ENCODE measurements at regions not wholly inside any gene's neighbourhood (a gene's known extent, or its start where the extent isn't known, plus 50 kb on each side); places are given as distances from the start of the nearest gene placed in this dataset.
A peak's percentile ranks its signal among the peaks of the same experiment; 100 is the strongest.

GRCh38 chr4:179285696-179286095, 1843.5 kb upstream of the AGA start (continued):
- TF ChIP-seq CBX2 (IDR thresholded peaks at IDR 0.05; ENCODE audit: low read depth, low read length) (no peak), CBX2 (CRISPR knock-in tag; IDR thresholded peaks at IDR 0.05; ENCODE audit: low read depth) (no peak), ZNF878 (CRISPR knock-in tag; IDR thresholded peaks at IDR 0.05) (no peak), TBX3 (IDR thresholded peaks at IDR 0.05; ENCODE audit: borderline replicate concordance) (peak; percentile 52; the same call in 1 of the 2 replicates), ZNF841 (CRISPR knock-in tag; IDR thresholded peaks at IDR 0.05; ENCODE audit: borderline replicate concordance) (no peak), EP300 (IDR thresholded peaks at IDR 0.05; ENCODE audit: low read depth in 2 of 2, low read length in 2 of 2) (peak in 1 of 2 experiments; percentile 23; a peak in 1 of 4 replicates), EP300 (CRISPR knock-in tag; IDR thresholded peaks at IDR 0.05; ENCODE audit: borderline replicate concordance) (no peak), CREB1 (IDR thresholded peaks at IDR 0.05) (no peak), CREB1 (CRISPR knock-in tag; IDR thresholded peaks at IDR 0.05) (peak; percentile 73), SOX5 (CRISPR knock-in tag; IDR thresholded peaks at IDR 0.05; ENCODE audit: borderline replicate concordance) (peak; percentile 57), BCL6 (CRISPR knock-in tag; IDR thresholded peaks at IDR 0.05) (0 out of 2 replicates have a peak, but pooled peaks have one; percentile 47), FOXC1 (CRISPR knock-in tag; IDR thresholded peaks at IDR 0.05; ENCODE audit: borderline replicate concordance) (no peak), ZFP62 (CRISPR knock-in tag; IDR thresholded peaks at IDR 0.05) (no peak), THRA (CRISPR knock-in tag; IDR thresholded peaks at IDR 0.05; ENCODE audit: borderline replicate concordance) (peak; percentile 89), FOXA3 (CRISPR knock-in tag; IDR thresholded peaks at IDR 0.05) (0 out of 2 replicates have a peak, but pooled peaks have one; percentile 14), PHF21A (CRISPR knock-in tag; IDR thresholded peaks at IDR 0.05) (no peak), ZNF232 (CRISPR knock-in tag; IDR thresholded peaks at IDR 0.05; ENCODE audit: borderline replicate concordance) (no peak), RXRB (CRISPR knock-in tag; IDR thresholded peaks at IDR 0.05; ENCODE audit: borderline replicate concordance) (peak; percentile 48; the same call in 1 of the 2 replicates), ZNF224 (CRISPR knock-in tag; IDR thresholded peaks at IDR 0.05) (no peak), ZKSCAN8 (CRISPR knock-in tag; IDR thresholded peaks at IDR 0.05; ENCODE audit: borderline replicate concordance) (no peak), RARA (CRISPR knock-in tag; IDR thresholded peaks at IDR 0.05) (peak; percentile 66), TBL1XR1 (IDR thresholded peaks at IDR 0.05; ENCODE audit: borderline replicate concordance, low read length, partially characterized antibody) (no peak), ZMYM4 (CRISPR knock-in tag; IDR thresholded peaks at IDR 0.05) (peak; percentile 47; the same call in 1 of the 2 replicates), ATAD3A (CRISPR knock-in tag; IDR thresholded peaks at IDR 0.05) (no peak), ZNF17 (CRISPR knock-in tag; IDR thresholded peaks at IDR 0.05) (no peak), DR1 (CRISPR knock-in tag; IDR thresholded peaks at IDR 0.05) (no peak), BRD4 (CRISPR knock-in tag; IDR thresholded peaks at IDR 0.05) (no peak), SOX13 (IDR thresholded peaks at IDR 0.05) (no peak), SOX13 (CRISPR knock-in tag; conservative IDR thresholded peaks at IDR 0.05 in 1 of 2, IDR thresholded peaks at IDR 0.05 in 1 of 2) (peak in 1 of 2 experiments; percentile 64; a peak in 2 of 4 replicates), HNF4G (IDR thresholded peaks at IDR 0.05; ENCODE audit: borderline replicate concordance, low read depth, low read length) (peak; percentile 23; the same call in 1 of the 2 replicates), HNF4G (CRISPR knock-in tag; IDR thresholded peaks at IDR 0.05; ENCODE audit: borderline replicate concordance, low read depth) (no peak), JUNB (CRISPR knock-in tag; IDR thresholded peaks at IDR 0.05; ENCODE audit: borderline replicate concordance) (no peak), SOX6 (IDR thresholded peaks at IDR 0.05) (no peak), SOX6 (CRISPR knock-in tag; IDR thresholded peaks at IDR 0.05) (peak; percentile 63; the same call in 1 of the 2 replicates), MEIS2 (CRISPR knock-in tag; IDR thresholded peaks at IDR 0.05) (no peak), NCOR1 (IDR thresholded peaks at IDR 0.05; ENCODE audit: borderline replicate concordance, low read length) (peak; percentile 51; the same call in 1 of the 2 replicates), ZNF3 (CRISPR knock-in tag; IDR thresholded peaks at IDR 0.05) (no peak)

Measured in HepG2 (cell line).